Pancreas (tissue), 10 donors: ENCODE measurements at regions not wholly inside any gene's neighbourhood (a gene's known extent, or its start where the extent isn't known, plus 50 kb on each side); places are given as distances from the start of the nearest gene placed in this dataset.

ENCODE experiments used
- ATAC-seq, 4 donors: fragments of 200-7000 bp; cut with Tn5 transposase; one replicate each; pipeline versions ENCODE4 v1.8.0 to v1.9.1; 2020; ENCODE audit warnings: mild to moderate bottlenecking in 4 of 4, moderate library complexity in 4 of 4
- DNase-seq, 6 donors: peaks; one replicate each; pipeline ENCODE4 v3.0.0-alpha.2; 2020
- FAIRE-seq: peaks from 2 replicates; lab custom pipeline; 2012; peaks lifted over from hg19 to GRCh38; lab: Jason Lieb, UNC
- H3K27ac ChIP-seq, 4 donors: fragments of 200-600 bp; sonication (generic); 1 replicate in 3 of 4; 2 replicates in 1 of 4; pipeline versions ENCODE4 v1.5.0 to v1.8.0; 2020
- H3K27me3 ChIP-seq, 4 donors: fragments of 200-600 bp; one replicate each; pipeline ENCODE4 v1.8.0; 2021
- H3K36me3 ChIP-seq, 3 donors: fragments of 200-600 bp; sonication (generic) in 1 of 3; one replicate each; pipeline versions ENCODE4 v1.5.0 to v1.8.0; 2020 to 2021
- H3K4me1 ChIP-seq, 3 donors: fragments of 200-600 bp; one replicate each; pipeline ENCODE4 v1.8.0; 2021
- H3K4me3 ChIP-seq, 4 donors: fragments of 200-600 bp; sonication (generic) in 2 of 4; one replicate each; pipeline versions ENCODE4 v1.5.0 to v1.8.0; 2020 to 2021
- H3K9me3 ChIP-seq, 4 donors: fragments of 200-600 bp; one replicate each; pipeline ENCODE4 v1.8.0; 2021
- CTCF ChIP-seq, 4 donors: fragments of 200-600 bp; sonication (generic) in 3 of 4; IDR thresholded peaks; one replicate each; pipeline versions ENCODE4 v1.5.0 to v1.8.0; 2021; ENCODE audit warnings: antibody characterized with exemption in 4 of 4
- WGBS, 2 donors: extraction: QIAGEN DNeasy Blood & Tissue Kit; methylation state at CpG; one replicate each; pipeline ENCODE4 v1.1.7; 2013; 5-methylcytosine and 5-hydroxymethylcytosine counted together
- intact Hi-C, 3 donors: fragments of 100-400 bp; cut with DNase I; formaldehyde crosslinking; loops; one replicate each; pipeline versions ENCODE4 v1.11.1 to v1.14.2; 2022
- donor health status: healthy with polysubstance abuse.
- donor health status: DM: no; HTN: no; CAD: no; lungs with moderate emphysema.
- donor health status: DM: no; HTN: no; CAD: no.
- donor health status: control.
- donor health status: control.
- donor health status: Bipolar disorder and iron deficiency.
- donor health status: DM: yes; HTN: yes; CAD: no.
- donor health status: DM: no; HTN: no; CAD: no.
- donor health status: DM: no; HTN: no; CAD: no.
- donor health status: DM: yes; HTN: yes; CAD: no.

DNA sequence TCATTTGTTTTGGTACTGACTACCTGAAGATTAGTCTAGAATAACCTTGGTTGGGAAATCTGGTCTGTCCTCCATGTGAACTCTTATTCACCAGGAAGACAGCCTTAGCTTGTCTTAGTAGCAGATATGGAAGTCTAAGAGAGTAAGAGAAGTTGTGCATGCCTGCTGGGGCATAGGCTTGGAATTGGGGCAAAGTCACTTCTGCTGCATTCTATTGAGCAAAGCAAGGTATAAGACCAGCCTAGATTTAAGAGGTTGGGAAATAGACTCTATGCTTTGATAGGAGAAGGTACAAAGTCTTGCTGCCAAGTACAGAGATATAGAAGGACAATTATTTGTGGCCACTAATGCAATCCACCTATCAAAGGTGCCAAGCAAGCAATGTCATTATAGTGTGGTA is 464.0 kb upstream of the BOD1L1 start:
- intact Hi-C loops = no loop called here
- TF ChIP-seq CTCF (IDR thresholded peaks at IDR 0.05) = no peak
- no peaks in the 10 kb centered on the region for H3K36me3 ChIP-seq
- no peak overlapping the region for H3K27ac ChIP-seq
- DNase-seq (no peak), FAIRE-seq (no peak), ATAC-seq (no peak)
- H3K27me3 ChIP-seq = no peaks in the 10 kb centered on the region
- no peak overlapping the region for H3K4me3 ChIP-seq
- no peaks in the 10 kb centered on the region for H3K4me1 ChIP-seq
- H3K9me3 ChIP-seq = no peaks in the 10 kb centered on the region

DNA sequence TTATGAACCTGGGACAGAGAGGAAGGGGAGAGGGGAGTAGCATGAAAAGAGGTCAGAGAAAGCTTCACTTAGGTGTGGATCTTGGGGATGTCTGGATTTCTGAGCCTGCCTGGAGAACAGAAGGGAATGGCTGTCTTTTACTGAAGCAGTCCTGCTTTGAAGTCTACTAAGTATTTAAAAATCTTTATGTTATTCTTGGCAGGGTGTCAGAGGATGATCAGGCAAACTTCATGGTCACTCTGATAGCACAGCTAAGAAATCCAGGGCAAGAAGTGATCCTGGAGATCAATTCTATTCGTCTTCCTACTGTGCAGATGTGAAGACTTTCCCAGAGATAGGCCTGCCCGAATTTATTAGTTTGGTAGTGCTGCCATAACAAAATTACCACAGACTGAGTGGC is 464.4 kb upstream of the BOD1L1 start:
- 42 to 46% methylated on average over 2 of the region's 2 CpGs for WGBS, 2 donors
- FAIRE-seq = no peak

GRCh38 chr4:14092741-14093140 is 465.2 kb upstream of the BOD1L1 start:
- H3K4me3 ChIP-seq = no peak overlapping the region
- DNase-seq = no peak
- no peaks in the 10 kb centered on the region for H3K9me3 ChIP-seq
- no peak for TF ChIP-seq CTCF (IDR thresholded peaks at IDR 0.05)
- no peak for FAIRE-seq
- H3K27ac ChIP-seq = no peak overlapping the region
- H3K4me1 ChIP-seq = no peaks in the 10 kb centered on the region
- H3K27me3 ChIP-seq = no peaks in the 10 kb centered on the region
- H3K36me3 ChIP-seq = no peaks in the 10 kb centered on the region
- intact Hi-C loops = no loop called here
- WGBS, 2 donors = 68 to 72% methylated on average over 3 of the region's 3 CpGs
- ATAC-seq = no peak

More for the DNA sequence above, 464.4 kb upstream of the BOD1L1 start:
- Histone ChIP-seq H3K27ac (no peak overlapping the region), H3K27me3 (no peaks in the 10 kb centered on the region), H3K9me3 (no peaks in the 10 kb centered on the region), H3K36me3 (no peaks in the 10 kb centered on the region), H3K4me3 (no peak overlapping the region), H3K4me1 (no peaks in the 10 kb centered on the region)
- no peak for ATAC-seq
- intact Hi-C loops = no loop called here
- DNase-seq = no peak
- TF ChIP-seq CTCF (IDR thresholded peaks at IDR 0.05) = no peak

GRCh38 chr4:14095831-14096230 is 468.3 kb upstream of the BOD1L1 start:
- no peaks in the 10 kb centered on the region for H3K4me1 ChIP-seq
- no peak for FAIRE-seq
- no peaks in the 10 kb centered on the region for H3K9me3 ChIP-seq
- 73 to 83% methylated on average over 1 of the region's 1 CpG for WGBS, 2 donors
- DNase-seq = no peak
- ATAC-seq = no peak
- intact Hi-C loops = no loop called here
- no peak overlapping the region for H3K27ac ChIP-seq
- H3K27me3 ChIP-seq = no peaks in the 10 kb centered on the region
- no peak for TF ChIP-seq CTCF (IDR thresholded peaks at IDR 0.05)
- no peaks in the 10 kb centered on the region for H3K36me3 ChIP-seq
- H3K4me3 ChIP-seq = no peak overlapping the region

- Histone ChIP-seq H3K36me3 (no peaks in the 10 kb centered on the region), H3K4me1 (no peaks in the 10 kb centered on the region), H3K9me3 (no peaks in the 10 kb centered on the region), H3K27me3 (no peaks in the 10 kb centered on the region), H3K4me3 (no peak overlapping the region), H3K27ac (no peak overlapping the region)
- intact Hi-C loops = no loop called here
- DNase-seq (no peak), FAIRE-seq (no peak), ATAC-seq (no peak)
- 76 to 87% methylated on average over 4 of the region's 4 CpGs for WGBS, 2 donors
- TF ChIP-seq CTCF (IDR thresholded peaks at IDR 0.05) = no peak
Measured at GRCh38 chr4:14096396-14096965, 469.0 kb upstream of the BOD1L1 start.
